GM21737 (cell line): ENCODE measurements at regions not wholly inside any gene's neighbourhood (a gene's known extent, or its start where the extent isn't known, plus 50 kb on each side); places are given as distances from the start of the nearest gene placed in this dataset.

Experiments
- ATAC-seq: cut with Tn5 transposase; IDR thresholded peaks from one replicate; pipeline ENCODE4 v1.9.1; 2021; ENCODE audit warnings: mild to moderate bottlenecking, moderate library complexity; ENCODE audit not compliant: unreplicated experiment

DNA sequence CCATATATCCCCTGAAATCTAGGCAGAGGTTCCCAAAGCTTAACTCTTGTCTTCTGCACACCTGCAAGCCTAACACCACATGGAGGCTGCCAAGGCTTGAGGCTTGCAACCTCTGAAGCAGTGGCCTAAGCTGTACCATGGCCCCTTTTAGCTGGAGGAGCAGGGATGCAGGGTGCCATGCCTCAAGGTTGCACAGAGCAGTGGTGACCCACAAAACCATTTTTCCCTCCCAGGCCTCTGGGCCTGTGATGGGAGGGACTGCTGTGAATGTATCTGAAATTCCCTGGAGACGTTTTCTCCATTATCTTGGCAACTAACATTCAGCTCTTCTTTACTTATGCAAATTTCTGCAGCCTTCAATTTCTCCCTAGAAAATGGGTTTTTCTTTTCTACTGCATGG lies 210.0 kb upstream of the KITLG start:
- ATAC-seq = no peak

DNA sequence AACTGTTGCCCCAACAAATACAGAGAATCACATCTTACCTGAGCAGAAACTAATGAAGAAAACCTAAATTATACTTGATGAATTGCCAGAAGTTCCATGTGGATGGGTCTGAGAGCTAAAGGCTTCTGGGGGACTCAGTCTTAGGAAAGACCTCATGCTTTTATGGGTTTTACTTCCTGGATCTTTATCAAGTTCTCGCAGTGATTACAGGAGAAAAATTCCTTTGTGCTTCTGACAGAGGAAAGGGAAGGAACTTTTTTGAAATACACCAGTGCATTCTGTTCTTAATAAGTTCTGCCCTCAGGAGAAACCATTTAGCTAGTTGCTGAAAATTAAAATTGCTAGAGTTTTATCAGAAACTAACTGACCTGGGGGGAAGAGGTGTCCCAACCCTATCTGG lies 203.9 kb upstream of the KITLG start:
- ATAC-seq = no peak

DNA sequence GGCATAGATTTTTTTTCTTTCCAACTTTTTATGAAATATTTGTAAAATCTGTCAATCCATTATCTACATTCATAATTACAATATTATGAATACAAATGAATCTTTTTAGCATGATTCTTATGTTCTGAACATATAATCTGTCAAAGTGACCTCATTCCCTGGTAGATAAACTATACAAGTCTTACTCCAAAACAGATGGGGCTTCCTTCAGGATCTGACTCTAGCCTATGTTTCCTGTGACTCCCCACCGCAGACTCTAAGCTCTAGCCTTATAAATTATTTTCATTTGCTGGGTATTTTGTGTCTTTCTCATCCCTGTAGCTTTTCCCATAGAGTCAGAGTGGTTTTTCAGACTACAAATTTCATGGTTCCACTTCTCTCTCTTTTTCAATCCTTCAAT lies 202.1 kb upstream of the KITLG start:
- ATAC-seq = no peak

DNA sequence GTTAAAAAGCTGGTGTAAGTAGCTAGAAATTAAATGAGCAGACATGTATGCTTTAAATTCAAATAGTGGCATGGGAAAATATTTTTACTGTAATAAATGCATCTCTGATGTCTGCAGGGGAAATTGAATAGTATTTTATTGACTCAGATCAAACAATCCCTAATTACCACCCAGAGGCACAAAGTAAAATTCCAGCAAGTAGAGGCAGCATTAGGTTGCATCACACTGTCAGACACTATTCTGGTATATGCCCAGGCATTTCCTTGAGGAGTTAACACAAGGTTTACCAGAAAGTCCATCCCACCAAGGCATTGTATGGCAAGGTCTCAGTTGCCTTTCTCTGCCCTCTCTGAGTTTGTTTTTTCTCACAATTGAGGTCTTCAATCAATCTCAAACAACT lies 201.6 kb upstream of the KITLG start:
- no peak for ATAC-seq

DNA sequence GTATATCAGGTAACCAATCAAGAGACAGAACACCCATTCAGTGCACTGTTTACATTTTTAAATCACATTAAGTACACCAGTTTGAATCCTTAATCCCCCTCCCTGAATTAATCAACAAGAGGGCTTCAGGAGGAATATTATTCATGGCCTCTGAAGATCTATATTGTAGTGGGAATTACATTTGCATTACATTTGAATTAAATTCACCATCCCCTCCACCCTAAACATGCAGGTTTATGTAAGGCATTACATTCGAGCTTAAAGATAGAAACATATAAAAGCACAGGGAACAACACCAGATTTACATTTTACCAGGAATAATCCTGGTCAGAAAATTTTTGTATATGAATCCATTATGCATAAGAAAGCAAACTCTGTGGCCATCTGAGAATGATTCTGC lies 197.8 kb upstream of the KITLG start:
- ATAC-seq = no peak

DNA sequence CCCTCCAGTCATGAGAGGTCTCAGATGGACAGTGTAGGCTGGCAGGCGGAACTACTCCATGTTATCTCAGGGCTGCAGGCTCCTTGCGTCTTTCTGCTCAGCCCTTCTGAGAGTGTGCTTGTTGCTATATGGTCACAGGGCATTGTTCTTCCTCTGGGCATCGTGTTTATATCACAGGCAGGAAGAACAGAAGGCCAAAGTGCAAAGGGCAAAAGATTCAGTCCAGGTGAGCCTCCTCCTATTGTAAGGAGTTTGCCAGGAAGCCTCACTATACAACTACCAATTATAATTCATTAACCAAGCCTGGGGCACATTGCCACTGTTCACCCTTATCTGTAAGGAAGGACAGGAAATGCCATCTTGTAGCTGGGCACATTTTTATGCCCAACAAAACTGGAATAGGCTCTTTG lies 195.5 kb upstream of the KITLG start:
- ATAC-seq = no peak

DNA sequence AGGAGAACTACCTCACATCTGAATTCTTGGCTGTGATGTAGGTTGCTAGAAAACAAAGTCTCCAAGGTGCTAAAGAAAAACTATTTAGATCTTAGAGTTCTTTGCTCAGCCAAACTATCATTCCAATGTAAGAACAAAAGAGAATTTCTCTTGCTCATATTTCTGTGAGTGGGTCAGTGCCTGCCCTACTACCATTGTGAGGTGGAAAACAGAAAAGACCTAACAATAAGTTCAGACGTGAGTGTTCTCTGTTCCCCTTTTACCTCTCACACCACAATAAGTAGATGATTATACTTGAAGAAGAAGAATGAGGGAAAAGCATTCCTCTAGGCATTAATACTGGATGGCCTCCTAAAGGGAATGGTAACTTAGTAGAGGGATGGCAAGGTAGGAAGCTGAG lies 187.4 kb upstream of the KITLG start:
- ATAC-seq = no peak

DNA sequence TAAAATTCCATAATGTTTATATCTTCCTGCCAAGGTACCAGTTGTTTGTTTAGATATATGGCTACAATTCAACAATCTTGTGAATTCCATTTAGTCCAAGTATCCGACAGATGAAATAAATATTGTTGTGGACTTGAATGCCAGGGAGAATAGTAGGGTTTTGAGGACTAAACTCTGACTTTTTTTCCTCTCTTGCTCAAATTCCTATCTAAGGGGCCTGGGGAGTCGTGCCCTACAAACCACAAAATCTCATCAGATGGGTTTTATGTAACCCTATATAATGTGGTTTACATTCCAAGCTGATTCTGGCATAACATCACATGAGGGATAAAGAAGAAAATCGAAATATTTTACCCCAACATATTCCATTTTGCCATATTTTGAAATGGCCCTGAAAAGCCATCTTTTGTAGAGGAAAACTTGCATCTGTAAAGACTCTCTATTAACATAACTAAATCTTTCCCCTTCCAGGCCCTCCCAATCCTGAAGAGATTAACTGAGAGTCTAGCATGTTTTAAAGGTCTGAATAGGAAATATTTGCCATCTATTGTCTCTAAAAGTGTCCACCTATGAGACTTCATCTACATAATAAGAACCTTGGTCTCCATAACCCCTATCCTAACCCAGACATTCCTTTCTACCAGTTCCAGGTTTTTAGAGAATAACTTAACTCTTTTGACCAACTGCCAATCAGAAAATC lies 184.7 kb upstream of the KITLG start:
- ATAC-seq = no peak

DNA sequence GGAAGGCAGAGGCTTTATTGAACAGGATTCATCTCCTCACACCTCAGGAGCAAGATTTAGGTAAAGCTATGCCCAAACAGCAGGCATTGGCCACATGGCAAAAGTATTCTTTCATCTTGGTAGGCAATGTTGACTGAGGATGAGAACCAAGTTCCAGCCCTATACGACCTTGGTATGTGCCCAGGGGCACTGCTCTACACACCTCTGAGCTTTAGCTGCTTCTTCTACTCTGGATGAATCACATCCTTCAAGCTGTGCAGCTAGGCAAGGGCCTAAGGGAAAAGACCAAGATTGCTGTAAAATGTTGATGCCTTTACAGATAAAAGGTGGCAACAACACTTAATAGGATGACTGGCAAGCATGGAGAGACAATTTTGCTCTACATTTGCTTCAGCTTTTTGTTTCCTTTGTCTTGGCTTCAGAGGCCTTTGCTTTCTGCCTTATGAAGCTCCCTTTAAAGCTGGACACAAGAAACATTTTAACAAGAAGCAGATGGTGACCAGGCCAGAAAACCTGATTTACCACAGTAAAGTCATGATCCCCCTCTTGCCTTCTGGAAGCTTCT lies 183.3 kb upstream of the KITLG start:
- ATAC-seq = no peak

DNA sequence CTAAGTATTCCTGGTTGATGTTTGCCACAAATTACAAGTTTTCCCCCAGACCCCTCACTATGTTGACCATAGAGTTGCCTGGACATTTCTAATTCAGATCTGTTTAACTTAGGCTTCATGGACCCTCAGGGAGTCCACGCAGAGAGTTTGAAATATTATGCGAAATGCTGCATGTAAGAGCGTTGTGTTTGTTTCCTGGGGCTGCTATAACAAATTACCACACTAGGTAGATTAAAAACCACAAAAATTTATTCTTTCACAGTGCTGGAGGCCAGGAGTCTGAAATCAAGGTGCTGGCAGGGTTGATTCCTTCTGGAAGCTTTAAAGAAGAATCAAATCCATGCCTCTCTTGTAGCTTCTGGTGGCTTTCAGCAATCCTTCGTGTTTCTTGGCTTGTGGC lies 177.9 kb upstream of the KITLG start:
- no peak for ATAC-seq

DNA sequence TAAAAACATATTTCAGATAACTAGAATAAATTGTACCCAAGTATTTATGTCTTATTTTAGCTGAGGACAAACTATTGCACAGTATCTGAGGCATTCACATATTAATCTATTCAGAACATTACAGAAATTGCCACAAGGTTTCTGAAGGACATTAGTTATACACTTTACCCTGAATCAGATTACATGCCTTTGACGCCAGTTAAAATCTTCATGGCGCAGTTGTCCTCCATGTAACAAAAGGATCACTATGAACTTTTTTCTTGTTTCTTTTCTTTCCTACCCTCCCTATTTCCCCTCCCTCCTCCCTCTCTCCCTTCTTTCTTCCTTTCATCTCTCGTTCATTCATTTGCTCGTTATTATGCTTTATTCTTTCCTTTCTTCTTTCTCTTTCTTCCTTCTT lies 176.6 kb upstream of the KITLG start:
- no peak for ATAC-seq

DNA sequence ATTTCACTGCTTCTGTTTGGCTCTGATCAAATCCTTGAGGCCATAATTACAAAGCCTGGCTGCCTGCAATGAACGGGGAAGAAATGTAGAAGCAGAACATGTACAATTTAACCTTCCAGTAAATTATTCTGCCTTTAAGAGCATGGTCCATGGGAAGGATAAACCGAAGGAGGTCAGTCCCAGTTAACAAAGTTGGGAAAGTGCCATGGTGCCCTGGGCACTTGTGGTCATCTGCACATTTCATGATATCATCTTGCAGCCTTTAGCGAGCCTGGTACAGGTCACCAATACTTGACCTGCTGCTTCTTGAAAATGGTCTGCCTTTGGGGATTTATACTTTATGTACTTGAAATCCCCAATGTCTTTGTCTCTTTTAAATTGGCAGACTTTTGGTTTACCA lies 175.9 kb upstream of the KITLG start:
- ATAC-seq = no peak

DNA sequence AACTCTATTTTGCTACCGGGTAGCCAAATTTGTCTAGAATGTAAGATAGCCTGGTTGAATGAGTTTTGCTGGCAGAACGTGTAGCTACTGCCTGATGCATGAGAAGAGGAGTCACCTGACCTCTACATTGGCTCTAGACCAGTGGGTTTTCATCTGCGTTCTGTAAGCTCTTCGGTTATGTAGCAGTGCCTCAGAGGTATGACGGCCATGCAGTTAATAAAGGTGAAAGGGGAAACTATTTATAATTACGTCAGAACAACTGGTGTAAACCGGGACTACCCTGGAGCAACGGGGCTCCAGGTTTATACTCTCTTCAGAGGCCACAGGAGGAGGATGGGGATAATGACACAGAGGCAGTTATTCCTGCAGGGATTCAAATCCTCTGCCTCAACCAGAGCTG lies 173.4 kb upstream of the KITLG start:
- no peak for ATAC-seq

DNA sequence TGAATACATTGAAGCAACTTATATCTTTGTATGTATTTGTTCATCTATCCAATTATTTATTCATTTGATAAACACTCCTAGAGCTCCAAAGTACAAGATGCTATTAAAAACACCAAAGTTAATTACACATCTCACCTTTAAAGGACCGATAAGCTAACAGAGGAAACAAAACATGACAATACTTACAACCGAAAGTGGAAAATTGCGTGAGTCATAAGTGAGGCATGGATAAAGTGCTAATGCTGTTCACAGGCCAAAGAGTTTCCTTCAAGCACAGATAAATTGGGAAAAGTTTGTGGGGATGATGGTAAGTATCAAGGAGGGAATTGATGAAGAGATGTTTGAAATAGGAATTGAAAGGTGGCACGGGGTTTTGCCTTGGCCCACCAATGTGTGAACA lies 172.8 kb upstream of the KITLG start:
- ATAC-seq = no peak

DNA sequence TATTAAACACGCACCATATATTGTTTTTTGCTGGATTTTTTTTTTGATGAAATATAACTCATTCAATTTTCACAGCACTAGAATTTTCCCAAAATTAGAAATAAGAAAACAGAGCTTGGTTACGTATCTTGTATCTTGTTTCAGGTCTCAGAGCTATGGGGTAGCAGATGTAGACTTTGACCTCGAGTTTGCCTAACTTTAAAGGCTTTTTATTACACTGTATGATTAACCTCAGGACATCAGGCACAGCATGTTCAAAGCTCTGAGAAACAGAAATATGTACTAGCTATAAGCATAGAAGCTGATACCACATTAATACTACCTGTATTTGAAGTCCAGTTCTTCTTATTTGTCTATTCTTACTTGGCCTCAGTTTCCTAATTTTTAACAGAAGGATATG lies 171.9 kb upstream of the KITLG start:
- ATAC-seq = no peak

DNA sequence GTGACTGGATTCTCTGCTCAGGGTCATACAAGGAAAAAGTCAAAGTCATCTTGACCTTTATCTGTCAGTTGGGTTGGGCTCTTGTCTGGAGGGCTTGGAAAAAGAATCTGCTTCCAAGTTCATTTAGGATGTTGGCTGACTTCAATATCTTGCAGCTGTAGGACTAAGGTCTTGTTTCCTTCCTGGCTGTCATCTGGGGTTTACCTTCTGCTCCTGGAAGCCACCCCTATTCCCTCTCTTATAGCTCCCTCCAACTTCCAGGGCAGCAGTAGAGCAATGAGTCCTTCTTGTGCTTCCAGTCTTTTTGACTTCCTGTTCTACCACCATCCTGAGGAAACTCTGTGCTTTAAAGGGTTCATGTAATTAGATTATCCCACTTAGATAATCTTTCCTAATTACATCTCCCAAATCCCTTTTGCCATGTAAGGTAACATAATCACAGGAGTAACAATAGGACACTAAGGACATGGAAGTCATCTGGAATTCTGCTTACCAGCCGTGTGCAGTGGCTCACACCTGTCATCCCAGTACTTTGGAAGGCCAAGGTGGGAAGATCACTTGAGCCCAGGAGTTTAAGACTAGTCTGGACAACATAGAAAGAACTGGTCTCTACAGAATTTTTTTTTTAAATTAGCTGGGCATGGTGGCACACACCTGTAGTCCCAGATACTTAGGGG lies 170.7 kb upstream of the KITLG start:
- ATAC-seq = no peak

DNA sequence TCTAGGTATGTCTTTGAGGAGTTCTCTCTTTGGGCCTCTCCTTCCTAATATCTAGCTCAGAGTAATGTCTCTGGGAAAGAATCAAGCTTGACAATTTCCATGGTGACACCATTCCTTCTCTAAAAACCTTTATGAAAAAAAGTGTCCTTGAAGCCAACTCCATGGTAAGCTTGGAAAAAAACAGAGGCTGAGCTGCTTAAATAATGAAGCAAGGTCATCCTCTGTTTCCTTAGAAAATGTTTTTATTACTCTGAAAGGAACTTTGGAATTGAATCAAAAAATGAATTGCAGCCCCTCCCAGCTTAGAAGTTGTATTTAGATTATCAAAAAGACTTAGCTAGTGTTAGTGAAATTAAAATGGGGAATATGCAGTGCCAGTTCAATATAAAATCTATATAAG lies 166.1 kb upstream of the KITLG start:
- no peak for ATAC-seq

DNA sequence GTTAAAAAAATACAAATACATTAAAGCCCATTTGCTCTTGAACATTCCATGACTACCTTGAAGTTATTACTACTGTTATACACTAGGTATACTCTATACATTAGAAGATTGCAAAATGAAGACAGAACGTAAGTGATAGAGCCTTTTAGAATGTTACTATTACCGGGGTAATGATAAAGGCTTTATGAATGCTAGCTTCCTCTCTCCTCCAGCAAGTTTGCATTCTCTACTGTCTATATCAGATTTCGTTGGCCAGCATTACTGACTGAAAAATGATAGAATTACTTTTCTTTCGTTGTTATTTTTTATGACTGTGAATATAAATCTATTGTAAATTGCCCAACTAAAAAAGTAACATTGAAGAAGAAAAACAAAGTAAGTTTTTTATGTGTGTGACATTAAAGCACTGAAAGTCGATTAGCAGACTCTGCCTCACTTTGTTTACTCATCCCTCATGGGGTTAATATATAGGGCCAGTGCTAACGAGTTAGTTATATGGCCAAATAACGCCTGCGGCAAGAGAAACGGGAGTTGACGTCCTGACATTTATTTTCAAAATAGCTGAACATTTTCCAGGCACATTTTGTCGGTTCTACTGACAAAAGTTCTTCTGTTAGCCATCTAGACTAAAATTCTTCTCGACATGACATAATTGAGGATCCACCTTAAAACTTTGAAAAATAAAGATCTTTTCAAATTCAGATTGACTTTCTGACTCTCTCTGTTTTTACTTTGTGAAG lies 163.8 kb upstream of the KITLG start:
- ATAC-seq = no peak

DNA sequence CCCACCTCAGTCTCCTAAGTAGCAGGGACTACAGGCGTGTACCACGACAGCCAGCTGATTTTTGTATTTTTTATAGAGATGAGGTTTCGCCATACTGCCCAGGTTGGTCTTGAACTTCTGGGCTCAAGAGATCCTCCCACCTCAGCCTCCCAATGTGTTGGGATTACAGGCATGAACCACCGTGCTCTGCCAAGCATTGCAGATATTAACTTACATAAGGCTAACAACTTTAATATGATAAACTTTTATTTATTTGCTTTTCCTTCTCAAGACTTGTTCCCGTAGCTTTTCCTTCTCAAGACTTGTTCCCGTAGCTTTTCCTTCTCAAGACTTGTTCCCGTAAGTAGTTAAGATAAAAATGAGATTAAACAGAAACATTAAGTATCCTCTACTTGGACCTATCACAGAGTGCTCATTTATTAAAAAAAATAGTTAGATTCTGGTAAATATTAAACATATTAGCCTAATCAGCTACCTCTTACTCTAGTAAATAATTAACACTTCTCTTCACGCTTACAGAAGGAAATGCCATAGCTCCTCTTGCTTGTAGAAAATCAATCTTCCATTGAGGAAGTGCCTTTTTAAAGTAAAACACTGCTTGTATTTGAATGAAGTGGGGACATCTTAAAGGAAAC lies 157.7 kb upstream of the KITLG start:
- no peak for ATAC-seq

DNA sequence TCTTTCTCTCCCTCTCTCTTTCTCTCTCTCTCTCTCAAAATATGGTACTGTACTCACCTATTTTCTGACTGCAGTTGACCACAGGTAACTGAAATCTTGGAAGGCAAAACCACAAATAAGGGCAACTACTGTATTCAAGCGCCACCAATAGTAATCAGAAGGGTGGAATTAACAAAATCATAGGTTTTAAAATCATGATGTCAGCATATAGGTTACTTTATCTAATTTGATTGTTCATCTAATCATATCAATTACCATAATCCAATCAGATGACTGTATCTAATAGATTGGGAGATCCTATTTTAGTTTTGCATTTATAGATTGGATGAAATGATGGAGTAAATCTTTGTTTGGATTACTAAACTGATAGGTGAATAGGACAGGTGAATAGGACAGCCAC lies 155.8 kb upstream of the KITLG start:
- no peak for ATAC-seq

DNA sequence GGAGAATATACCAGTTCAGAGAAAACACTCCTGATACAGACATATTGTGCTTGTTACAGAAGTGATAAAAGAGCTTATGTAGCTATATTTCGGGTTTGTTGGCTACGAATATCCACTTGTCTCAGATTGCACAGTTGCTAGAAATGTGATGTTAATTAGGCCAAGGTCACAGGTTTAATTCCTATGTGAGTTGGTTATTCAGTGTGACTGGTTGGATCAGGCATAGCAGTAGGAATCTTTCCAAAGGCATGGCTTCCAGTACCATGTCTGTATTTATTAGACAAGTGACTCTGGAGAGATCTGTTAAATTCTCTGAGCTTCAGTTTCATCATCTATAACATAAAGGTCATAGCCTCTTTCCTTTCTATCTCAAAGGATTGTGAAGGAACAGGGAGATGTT lies 152.7 kb upstream of the KITLG start:
- no peak for ATAC-seq

DNA sequence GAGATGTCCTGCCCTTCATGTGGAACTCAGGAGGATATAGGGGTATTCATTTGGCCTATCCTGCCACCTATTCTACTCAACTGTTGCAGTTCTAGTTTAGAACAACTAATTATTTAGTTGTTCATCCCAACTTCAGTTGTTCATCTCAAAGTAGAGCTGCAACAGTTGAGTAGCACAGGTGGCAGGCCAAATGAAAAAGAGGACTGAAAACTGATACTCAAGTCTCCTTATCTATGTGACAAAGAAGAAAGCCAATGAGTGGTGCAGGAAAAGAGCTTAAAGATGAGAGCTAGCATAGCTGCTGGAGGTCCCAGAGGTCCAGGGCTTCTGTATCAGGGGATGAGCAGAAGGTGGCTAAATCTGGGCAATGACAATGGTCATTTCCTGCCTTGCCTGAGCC lies 148.9 kb upstream of the KITLG start:
- no peak for ATAC-seq
